NCI-H2081 treated with DMSO at 0.1 percent for 48 hours (cell line): ENCODE measurements at regions not wholly inside any gene's neighbourhood (a gene's known extent, or its start where the extent isn't known, plus 50 kb on each side); places are given as distances from the start of the nearest gene placed in this dataset.
A peak's percentile ranks its signal among the peaks of the same experiment; 100 is the strongest.
"Not testable (repeated sequence)": the region's sequence is repeated elsewhere in the genome, so short reads cannot be mapped to it uniquely, and the experiment has no call there.

Experiments used
- DNase-seq: peaks from one replicate; lab custom pipeline; 2025; lab: John Stamatoyannopoulos, UW

GRCh38 chr17:68097161-68097805 lies 61.7 kb downstream of the KPNA2 start:
- no peak for DNase-seq

DNA sequence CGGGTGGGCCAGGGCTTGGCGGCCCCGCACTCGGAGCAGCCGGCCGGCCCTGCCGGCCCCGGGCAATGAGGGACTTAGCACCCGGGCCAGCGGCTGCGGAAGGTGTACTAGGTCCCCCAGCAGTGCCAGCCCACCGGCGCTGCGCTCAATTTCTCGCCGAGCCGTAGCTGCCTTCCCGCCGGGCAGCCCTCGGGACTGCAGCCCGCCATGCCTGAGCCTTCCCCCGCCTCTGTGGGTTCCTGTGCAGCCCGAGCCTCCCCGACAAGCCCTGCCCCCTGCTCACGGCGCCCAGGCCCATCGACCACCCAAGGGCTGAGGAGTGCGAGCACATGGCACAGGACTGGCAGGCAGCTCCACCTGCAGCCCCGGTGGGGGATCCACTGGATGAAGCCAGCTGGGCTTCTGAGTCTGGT lies 63.8 kb downstream of the KPNA2 start:
- DNase-seq: not testable (repeated sequence)

DNA sequence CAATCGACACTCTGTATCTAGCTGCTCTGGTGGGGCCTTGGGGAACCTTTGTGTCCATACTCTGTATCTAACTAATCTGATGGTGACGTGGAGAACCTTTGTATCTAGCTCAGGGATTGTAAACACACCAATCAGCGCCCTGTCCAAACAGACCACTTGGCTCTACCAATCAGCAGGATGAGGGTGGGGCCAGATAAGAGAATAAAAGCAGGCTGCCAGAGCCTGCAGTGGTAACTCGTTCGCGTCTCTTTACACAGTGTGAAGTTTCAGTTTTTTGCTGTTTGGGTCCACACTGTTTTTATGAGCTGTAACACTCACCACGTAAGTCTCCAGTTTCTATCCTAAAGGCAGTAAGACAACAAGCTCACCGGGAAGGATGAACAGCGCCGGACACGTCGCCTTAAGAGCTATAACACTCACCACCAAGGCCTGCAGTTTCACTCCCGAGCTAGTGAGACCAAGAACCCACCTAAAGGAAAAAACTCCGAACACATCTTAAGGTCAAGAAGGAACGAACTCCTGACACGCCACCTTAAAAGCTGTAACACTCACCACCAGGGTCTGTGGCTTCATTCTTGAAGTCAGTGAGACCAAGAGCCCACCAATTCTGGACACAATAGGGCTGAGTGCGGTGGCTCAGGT lies 64.6 kb downstream of the KPNA2 start:
- no peak for DNase-seq

DNA sequence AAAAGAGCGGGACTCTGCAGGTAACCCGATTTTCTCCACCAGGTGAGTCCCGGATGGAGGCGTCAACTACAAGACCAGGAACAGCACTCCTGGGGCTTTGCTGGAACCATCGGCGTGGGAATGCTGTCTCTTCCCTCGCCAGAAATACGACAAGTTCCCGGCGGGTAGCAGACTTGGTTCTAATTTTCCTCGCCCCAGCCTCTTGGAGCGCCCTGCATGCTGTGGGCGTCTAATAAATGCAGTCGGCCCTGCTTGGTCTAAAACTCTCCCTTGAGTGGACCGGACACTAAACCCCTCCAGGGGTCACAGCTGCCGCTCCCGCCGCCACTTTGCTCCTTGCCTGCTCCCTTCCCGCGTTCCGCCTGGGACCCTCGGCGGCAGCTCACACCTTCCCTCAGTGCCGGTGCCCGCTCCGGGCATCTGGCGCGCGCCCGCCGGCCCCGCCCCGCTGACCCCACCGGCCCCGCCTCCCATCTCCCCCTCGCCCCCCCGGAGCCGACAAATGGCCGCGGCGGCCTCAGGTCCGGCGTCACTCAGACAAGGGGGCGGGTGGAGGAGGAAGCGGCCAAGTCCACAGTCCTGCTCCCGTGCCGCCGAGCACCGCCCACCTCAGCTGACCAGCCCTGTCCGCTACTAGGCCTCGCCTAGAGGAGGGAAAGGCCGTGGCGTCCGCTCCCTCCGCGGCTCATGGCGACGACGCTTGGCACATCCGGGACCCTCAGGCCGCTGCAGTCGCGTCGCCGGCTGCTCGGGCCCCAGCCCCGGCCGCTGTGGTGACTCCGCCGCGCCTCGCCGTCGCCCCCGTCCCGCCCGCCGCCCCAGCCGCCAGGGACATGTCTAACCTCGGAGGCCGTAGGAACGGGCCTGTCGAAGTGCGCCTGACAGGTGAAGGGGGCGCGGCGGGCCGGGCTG lies 65.8 kb downstream of the KPNA2 start:
- DNase-seq: peak; percentile 47

GRCh38 chr17:68101987-68102314 lies 66.4 kb downstream of the KPNA2 start:
- no peak for DNase-seq

GRCh38 chr17:68102318-68102758 lies 66.8 kb downstream of the KPNA2 start:
- DNase-seq: no peak

GRCh38 chr17:68103148-68103547 lies 67.6 kb downstream of the KPNA2 start:
- DNase-seq: no peak

- no peak for DNase-seq
These were observed 70.5 kb downstream of the KPNA2 start for GRCh38 chr17:68106085-68106484.

DNA sequence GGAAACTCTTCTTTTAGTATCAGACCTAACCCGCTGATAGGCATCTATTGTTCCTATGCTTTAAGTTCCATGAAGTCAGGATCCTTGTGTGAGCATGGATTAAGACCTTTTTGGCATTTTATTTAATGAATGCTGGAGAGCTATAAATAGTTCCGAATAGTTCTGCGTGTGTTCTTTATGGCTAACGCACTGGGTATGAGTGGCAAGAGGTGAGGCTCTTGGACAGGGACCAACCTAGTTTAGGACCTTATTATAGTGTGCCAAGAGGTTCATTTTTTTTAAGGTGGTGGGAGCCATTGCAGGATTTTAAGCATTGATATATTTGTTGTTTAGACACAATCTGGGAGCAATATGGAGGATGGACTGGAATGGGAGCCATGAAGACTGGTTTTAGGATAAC lies 71.8 kb downstream of the KPNA2 start:
- no peak for DNase-seq

DNA sequence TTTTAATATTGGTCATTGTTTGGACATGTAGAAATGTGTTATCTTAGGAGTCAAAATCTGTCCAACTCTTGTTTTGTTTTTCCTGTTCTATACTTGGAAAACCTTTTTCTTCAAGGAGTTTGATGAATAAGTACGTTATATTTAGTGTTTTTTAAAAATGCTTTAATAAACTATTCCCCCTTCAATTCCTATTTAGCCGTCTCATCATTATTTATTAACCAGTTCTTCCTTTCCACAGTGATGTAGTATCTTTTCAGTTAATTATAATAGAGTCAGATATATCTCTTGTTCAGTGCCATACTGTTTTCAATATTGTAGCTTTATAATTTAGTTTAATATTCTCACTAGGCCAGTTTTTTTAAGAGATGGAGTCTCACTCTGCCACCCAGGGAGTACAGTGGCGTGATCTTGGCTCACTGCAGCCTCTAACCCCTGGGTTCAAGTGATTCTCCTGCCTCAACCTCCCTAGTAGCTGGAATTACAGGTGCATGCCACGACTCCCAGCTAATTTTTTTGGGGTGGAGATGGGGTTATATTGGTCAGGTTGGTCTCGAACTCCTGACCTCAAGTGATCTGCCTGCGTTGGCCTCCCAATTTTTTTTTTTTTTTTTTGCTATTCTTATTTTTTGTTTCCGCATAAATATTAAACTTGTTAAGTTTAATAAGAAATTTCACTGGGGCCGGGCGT lies 72.9 kb downstream of the KPNA2 start:
- DNase-seq: no peak

DNA sequence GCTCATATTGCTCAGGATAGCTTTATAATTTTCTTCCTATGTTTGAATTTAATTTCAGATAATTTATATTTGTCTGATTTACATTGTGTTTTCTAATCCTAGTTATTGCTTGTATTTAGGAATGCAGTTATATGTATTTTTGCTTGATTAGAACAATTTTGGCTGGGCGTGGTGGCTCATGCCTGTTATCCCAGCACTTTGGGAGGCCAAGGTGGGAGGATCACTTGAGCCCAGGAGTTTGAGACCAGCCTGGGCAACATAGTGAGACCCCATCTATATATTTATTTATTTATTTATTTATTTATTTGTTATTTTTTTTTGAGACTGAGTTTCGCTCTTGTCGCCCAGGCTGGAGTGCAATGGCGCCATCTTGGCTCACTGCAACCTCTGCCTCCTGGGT lies 73.9 kb downstream of the KPNA2 start:
- DNase-seq: not testable (repeated sequence)

DNA sequence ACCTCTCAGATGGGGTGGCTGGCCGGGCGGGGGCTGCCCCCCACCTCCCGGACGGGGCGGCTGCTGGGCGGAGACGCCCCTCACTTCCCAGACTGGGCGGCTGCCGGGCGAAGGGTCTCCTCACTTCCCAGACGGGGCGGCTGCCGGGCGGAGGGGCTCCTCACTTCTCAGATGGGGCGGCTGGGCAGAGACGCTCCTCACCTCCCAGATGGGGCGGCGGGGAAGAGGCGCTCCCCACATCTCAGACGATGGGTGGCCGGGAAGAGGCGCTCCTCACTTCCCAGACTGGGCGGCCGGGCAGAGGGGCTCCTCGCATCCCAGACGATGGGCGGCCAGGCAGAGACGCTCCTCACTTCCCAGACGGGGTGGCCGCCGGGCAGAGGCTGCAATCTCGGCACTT lies 80.7 kb downstream of the KPNA2 start:
- DNase-seq: not testable (repeated sequence)

DNA sequence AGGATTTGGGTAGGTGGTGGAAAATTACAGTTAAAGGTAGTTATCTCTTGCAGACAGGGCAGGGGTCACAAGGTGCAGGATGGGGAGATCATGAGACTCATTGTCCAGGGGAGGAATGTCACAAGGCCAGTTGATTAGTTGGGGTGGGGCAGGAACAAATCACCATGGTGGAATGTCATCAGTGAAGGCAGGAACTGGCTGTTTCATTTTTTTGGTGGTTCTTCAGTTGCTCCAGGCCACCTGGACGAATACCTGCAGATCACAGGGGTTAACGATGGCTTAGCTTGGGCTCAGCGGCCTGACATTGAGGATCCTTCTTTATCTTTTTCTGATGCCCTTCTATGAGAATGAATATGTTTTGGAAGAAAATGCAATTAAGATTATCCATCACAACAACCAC lies 87.1 kb downstream of the KPNA2 start:
- DNase-seq: no peak

GRCh38 chr17:68125111-68125870 lies 89.8 kb downstream of the KPNA2 start:
- DNase-seq: no peak

DNA sequence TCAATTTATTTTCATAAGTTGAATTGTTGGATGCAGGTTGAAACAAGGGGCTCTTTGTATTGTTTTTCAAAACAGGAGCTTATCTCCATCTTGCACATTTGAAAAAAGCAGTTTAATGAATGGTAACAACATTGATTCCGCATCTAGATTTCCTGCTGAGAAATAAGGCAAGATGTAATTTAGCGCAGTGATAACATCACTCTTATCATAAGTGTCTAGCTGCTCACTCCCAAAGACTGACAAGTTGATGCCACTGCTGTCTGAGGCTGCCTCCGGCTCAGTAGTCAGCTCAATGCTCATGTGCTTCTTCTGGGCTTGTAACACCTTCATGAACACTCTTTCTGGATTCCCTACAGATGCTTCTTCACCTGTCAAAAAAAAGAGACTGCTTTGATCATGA lies 92.4 kb downstream of the KPNA2 start:
- no peak for DNase-seq

DNA sequence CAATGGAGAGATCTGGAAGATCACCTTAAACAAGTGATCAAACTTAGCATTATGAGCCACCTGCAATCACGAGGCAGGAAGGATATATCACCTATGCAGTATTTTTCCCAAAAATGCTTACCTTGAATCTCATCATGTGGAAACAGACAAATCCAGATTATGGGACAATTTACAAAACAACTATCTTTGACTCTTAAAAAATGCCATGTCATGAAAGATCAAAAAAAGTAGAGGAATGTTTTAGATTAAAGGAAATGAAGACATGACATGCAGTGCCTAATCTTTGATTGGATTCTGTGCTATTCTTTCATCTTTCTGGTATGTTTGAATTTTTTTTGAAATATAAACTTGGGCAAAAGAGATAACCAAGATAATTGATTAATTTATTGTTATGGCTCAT lies 95.9 kb downstream of the KPNA2 start:
- no peak for DNase-seq

- no peak for DNase-seq
These were observed 98.0 kb downstream of the KPNA2 start for GRCh38 chr17:68133346-68134045.

DNA sequence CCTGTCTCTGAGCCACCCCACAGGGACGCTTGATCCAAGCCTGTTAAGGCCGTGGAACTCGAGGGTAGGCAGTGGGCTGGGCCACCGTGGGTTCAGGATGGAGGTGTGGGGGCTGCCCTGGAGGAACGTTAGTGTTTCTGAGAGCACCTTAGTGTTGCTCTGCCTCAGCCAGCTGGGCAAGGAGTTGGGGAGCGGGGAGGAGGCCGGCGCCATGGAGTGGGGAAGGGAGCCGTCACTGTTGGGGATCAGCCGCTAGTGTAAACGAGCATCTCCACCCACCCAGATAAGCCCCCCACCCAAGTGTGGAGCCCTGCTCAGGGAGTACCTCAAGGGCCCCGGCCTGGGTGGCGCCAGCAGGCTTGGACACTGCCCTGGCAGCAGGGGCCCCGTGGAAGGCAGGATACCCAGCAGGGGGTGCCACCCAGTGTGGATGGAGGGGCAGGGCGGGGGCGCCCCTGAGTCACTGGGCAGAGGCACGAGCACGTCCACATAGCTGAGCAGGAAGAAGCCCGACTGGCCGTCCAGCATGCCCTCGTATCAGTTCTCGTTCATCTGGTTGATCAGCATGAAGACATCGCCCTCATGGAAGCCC lies 98.6 kb downstream of the KPNA2 start:
- DNase-seq: no peak

DNA sequence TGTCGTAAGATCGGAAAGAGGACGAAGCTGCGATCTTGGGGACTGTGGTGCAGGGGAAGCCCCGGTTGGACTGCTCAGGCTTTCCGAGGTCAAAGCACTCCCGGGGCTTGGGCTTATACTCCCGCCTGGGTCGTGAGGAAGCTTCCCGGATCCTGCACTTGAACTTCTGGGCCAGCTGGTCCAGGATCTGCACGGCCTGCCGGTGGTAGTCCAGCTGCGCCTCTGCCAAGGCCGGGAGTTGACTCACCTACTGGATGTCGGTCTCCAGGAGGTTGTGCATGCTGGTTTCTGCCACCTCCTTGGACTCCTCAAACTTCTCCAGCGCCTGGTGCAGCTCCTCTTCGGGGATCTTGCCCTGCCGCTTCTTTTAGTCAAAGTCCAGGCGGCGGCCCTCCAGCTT lies 99.2 kb downstream of the KPNA2 start:
- no peak for DNase-seq

- DNase-seq: no peak
These were observed 99.8 kb downstream of the KPNA2 start for GRCh38 chr17:68135141-68135887.
